HL-60 (cell line): ENCODE measurements at regions not wholly inside any gene's neighbourhood (a gene's known extent, or its start where the extent isn't known, plus 50 kb on each side); places are given as distances from the start of the nearest gene placed in this dataset.
A peak's percentile ranks its signal among the peaks of the same experiment; 100 is the strongest.

Experiments
- DNase-seq, 2 experiments: peaks; one replicate each; pipeline ENCODE4 v3.0.0-alpha.2; 2010 to 2020; ENCODE audit warnings: low read depth in 1 of 2, low spot score in 1 of 2
- H3K27ac ChIP-seq: fragments of 250-450 bp; sonication (Bioruptor Pico); replicated peaks from 2 replicates; pipeline ENCODE4 v1.5.1; 2020; ENCODE audit warnings: mild to moderate bottlenecking, moderate library complexity
- H3K27me3 ChIP-seq: fragments of 250-450 bp; sonication (Bioruptor Pico); 2 replicates; pipeline ENCODE4 v1.5.1; 2021; ENCODE audit warnings: mild to moderate bottlenecking, moderate library complexity; ENCODE audit not compliant: insufficient read depth, poor library complexity, severe bottlenecking
- H3K4me3 ChIP-seq: replicated peaks from 2 replicates; pipeline ENCODE4 v1.5.1; 2011; ENCODE audit warnings: mild to moderate bottlenecking, control low read depth, low read length; ENCODE audit not compliant: insufficient read depth
- CTCF ChIP-seq: IDR thresholded peaks from one replicate; pipeline ENCODE4 v1.5.1; 2011; ENCODE audit warnings: low read length, control low read depth, inconsistent platforms; ENCODE audit not compliant: insufficient read depth
- GABPA ChIP-seq: IDR thresholded peaks from 2 replicates; pipeline ENCODE4 v1.6.1; 2012; ENCODE audit warnings: low read depth
- POLR2AphosphoS5 ChIP-seq: IDR thresholded peaks from 2 replicates; pipeline ENCODE4 v1.6.1; 2012; ENCODE audit warnings: low read depth
- SPI1 ChIP-seq: IDR thresholded peaks from 2 replicates; pipeline ENCODE4 v1.6.1; 2012; ENCODE audit warnings: low read depth, mild to moderate bottlenecking, borderline replicate concordance
- TF ChIP-seq, protein P1 (sequence below): IDR thresholded peaks from 2 replicates; pipeline ENCODE4 v1.6.1; 2012; ENCODE audit warnings: low read depth; ENCODE audit not compliant: insufficient replicate concordance

DNA sequence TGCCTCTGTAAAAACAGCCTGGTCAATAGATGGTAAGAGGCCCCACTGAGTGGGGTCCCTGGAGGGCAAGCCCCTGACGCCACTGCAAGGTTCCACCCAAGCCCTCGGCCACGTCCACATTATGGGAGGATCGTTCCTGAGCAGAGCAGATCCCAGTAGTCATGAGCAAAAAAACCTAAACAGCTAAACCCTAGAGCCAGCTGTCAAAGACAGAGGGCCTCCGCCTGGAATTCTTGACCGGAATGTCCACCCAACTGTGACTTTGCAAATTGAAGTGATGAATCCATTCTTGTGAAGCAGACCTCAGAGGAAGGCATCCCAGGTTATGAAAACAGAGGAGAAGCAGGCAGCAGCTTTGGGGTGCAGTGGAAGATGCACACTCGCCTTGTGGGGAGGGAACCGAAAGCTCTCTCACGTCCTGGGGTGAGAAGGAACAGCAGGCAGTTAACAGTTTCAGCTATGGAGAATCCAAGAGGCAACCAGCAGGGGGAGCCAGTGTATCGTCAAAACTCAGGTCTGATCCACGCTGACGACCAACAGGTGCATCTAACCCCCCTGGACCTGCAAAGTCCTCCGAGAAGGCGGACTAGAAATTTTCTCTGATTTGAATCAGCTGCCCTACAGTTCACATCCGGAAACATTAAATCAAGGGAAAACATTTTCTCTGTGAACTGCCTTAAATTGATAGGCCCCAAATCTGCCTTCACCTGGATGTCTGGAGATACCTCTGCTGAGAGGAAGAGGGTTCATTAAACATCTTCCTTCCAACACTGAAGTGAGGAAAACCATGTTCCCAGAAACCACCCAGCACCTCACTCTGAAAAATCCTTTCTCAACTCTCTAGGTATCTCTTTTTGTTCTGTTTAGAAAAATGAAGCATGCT lies 139.1 kb upstream of the PFKP start:
- TF ChIP-seq SPI1, result no peak
- TF ChIP-seq GABPA, result no peak
- TF ChIP-seq CTCF, result peak; percentile 40
- H3K27ac ChIP-seq, result no peak overlapping the region
- no peak overlapping the region for H3K4me3 ChIP-seq
- peak; percentile 22 to 44 for DNase-seq
- no peaks in the 10 kb centered on the region for H3K27me3 ChIP-seq

GRCh38 chr10:2926918-2927660 lies 140.3 kb upstream of the PFKP start:
- no peak for TF ChIP-seq GABPA
- TF ChIP-seq CTCF, result no peak
- no peak for TF ChIP-seq SPI1
- TF ChIP-seq POLR2AphosphoS5, result no peak
- TF ChIP-seq, protein P1, sequence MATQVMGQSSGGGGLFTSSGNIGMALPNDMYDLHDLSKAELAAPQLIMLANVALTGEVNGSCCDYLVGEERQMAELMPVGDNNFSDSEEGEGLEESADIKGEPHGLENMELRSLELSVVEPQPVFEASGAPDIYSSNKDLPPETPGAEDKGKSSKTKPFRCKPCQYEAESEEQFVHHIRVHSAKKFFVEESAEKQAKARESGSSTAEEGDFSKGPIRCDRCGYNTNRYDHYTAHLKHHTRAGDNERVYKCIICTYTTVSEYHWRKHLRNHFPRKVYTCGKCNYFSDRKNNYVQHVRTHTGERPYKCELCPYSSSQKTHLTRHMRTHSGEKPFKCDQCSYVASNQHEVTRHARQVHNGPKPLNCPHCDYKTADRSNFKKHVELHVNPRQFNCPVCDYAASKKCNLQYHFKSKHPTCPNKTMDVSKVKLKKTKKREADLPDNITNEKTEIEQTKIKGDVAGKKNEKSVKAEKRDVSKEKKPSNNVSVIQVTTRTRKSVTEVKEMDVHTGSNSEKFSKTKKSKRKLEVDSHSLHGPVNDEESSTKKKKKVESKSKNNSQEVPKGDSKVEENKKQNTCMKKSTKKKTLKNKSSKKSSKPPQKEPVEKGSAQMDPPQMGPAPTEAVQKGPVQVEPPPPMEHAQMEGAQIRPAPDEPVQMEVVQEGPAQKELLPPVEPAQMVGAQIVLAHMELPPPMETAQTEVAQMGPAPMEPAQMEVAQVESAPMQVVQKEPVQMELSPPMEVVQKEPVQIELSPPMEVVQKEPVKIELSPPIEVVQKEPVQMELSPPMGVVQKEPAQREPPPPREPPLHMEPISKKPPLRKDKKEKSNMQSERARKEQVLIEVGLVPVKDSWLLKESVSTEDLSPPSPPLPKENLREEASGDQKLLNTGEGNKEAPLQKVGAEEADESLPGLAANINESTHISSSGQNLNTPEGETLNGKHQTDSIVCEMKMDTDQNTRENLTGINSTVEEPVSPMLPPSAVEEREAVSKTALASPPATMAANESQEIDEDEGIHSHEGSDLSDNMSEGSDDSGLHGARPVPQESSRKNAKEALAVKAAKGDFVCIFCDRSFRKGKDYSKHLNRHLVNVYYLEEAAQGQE, result no peak
- H3K27me3 ChIP-seq, result no peaks in the 10 kb centered on the region
- no peak overlapping the region for H3K27ac ChIP-seq
- no peak for DNase-seq
- H3K4me3 ChIP-seq, result no peak overlapping the region

GRCh38 chr10:2925631-2926030 lies 141.7 kb upstream of the PFKP start:
- DNase-seq, result peak in 1 of 2 experiments; percentile 4
- no peak for TF ChIP-seq SPI1
- no peak for TF ChIP-seq CTCF
- TF ChIP-seq, protein P1, result no peak
- no peak for TF ChIP-seq POLR2AphosphoS5
- TF ChIP-seq GABPA, result no peak
- no peak overlapping the region for H3K4me3 ChIP-seq
- H3K27me3 ChIP-seq, result no peaks in the 10 kb centered on the region
- H3K27ac ChIP-seq, result no peak overlapping the region
